ENCODE measurements at regions not wholly inside any gene's neighbourhood (a gene's known extent, or its start where the extent isn't known, plus 50 kb on each side); places are given as distances from the start of the nearest gene placed in this dataset.

- peak; percentile 42 for TF ChIP-seq CTCF (conservative IDR thresholded peaks at IDR 0.05; ENCODE audit: low read depth, low read length)
- 0 out of 2 replicates have a peak, but pooled peaks have one; percentile 21 for TF ChIP-seq SMC3 (IDR thresholded peaks at IDR 0.05; ENCODE audit: low read depth, low read length)
- TF ChIP-seq POLR2A (IDR thresholded peaks at IDR 0.05; ENCODE audit: low read depth, low read length): no peak
- no peak for TF ChIP-seq RCOR1 (IDR thresholded peaks at IDR 0.05; ENCODE audit: insufficient replicate concordance, low read length)
- no peak for TF ChIP-seq BHLHE40 (IDR thresholded peaks at IDR 0.05; ENCODE audit: low read depth, low read length)
- TF ChIP-seq NFE2L2 (IDR thresholded peaks at IDR 0.05; ENCODE audit: low read depth, low read length): no peak
- peak; percentile 45 for TF ChIP-seq RAD21 (IDR thresholded peaks at IDR 0.05; ENCODE audit: low read length)
- TF ChIP-seq MAZ (IDR thresholded peaks at IDR 0.05; ENCODE audit: borderline replicate concordance, low read depth, low read length): no peak
Measured at GRCh38 chr5:21654-22233, 70.2 kb upstream of the PLEKHG4B start.

Data from IMR-90 (cell line).